Calu3 (cell line): ENCODE measurements at regions not wholly inside any gene's neighbourhood (a gene's known extent, or its start where the extent isn't known, plus 50 kb on each side); places are given as distances from the start of the nearest gene placed in this dataset.

Experiments used
- BruUV-seq: library from RNA; stranded (reverse); fragments of 400-500 nt; replicated peaks from 2 replicates; lab custom pipeline; 2021; lab: Mats Ljungman, UMichigan
- CTCF ChIA-PET: fragments of 300-600 bp; sonication (Branson Sonifier 250); formaldehyde crosslinking; loops from one replicate; lab custom pipeline; 2022; ENCODE audit warnings: antibody characterized with exemption; lab: Charles Lee
- DNase-seq: peaks from one replicate; pipeline ENCODE4 v3.0.0; 2022
- H3K27ac Mint-ChIP-seq: one replicate; pipeline ENCODE4 v1.8.0; 2022; ENCODE audit warnings: mixed read lengths; ENCODE audit not compliant: unreplicated experiment
- H3K27me3 Mint-ChIP-seq: one replicate; pipeline ENCODE4 v1.8.0; 2022; ENCODE audit warnings: mixed read lengths; ENCODE audit not compliant: unreplicated experiment
- H3K36me3 Mint-ChIP-seq: one replicate; pipeline ENCODE4 v1.8.0; 2022; ENCODE audit warnings: mild to moderate bottlenecking, moderate library complexity, mixed read lengths; ENCODE audit not compliant: insufficient read depth, unreplicated experiment
- H3K4me1 Mint-ChIP-seq: one replicate; pipeline ENCODE4 v1.8.0; 2022; ENCODE audit warnings: mild to moderate bottlenecking, low read depth, mixed read lengths; ENCODE audit not compliant: unreplicated experiment
- H3K4me3 Mint-ChIP-seq: one replicate; pipeline ENCODE4 v1.8.0; 2022; ENCODE audit warnings: mild to moderate bottlenecking, low read depth, moderate library complexity, mixed read lengths; ENCODE audit not compliant: unreplicated experiment
- H3K9me3 Mint-ChIP-seq: one replicate; pipeline ENCODE4 v1.8.0; 2022; ENCODE audit warnings: low read depth, mixed read lengths; ENCODE audit not compliant: unreplicated experiment
- intact Hi-C: fragments of 100-400 bp; cut with micrococcal nuclease; formaldehyde crosslinking; loops from one replicate; pipeline ENCODE4 v1.10.0; 2022; ENCODE audit not compliant: unreplicated experiment
- TF ChIP-seq, protein P1 (sequence below): fragments of 200-600 bp; IDR thresholded peaks from one replicate; pipeline ENCODE4 v1.8.0; 2022; ENCODE audit warnings: antibody characterized with exemption; ENCODE audit not compliant: unreplicated experiment

DNA sequence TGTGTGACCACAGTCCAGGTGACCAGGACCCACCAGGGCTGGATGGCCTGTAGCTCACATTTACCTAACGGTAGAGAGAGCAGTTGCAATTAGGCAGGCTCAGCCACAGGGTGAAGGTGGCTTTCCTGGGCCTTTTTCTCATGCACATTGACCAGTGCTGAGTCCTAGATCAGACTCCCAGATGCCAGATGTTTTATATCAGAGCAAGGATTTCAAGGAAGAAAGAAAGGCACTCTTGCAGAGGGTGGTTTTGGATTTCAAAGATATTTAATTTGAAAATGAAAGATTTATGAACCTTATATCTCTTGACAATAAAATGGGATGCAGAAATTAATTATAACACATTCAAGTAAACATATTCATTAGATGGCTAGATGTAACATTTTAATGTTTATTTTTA, 694.2 kb upstream of the GYPC start:
- TF ChIP-seq, protein P1, sequence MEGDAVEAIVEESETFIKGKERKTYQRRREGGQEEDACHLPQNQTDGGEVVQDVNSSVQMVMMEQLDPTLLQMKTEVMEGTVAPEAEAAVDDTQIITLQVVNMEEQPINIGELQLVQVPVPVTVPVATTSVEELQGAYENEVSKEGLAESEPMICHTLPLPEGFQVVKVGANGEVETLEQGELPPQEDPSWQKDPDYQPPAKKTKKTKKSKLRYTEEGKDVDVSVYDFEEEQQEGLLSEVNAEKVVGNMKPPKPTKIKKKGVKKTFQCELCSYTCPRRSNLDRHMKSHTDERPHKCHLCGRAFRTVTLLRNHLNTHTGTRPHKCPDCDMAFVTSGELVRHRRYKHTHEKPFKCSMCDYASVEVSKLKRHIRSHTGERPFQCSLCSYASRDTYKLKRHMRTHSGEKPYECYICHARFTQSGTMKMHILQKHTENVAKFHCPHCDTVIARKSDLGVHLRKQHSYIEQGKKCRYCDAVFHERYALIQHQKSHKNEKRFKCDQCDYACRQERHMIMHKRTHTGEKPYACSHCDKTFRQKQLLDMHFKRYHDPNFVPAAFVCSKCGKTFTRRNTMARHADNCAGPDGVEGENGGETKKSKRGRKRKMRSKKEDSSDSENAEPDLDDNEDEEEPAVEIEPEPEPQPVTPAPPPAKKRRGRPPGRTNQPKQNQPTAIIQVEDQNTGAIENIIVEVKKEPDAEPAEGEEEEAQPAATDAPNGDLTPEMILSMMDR: no peak
- DNase-seq: no peak
- CTCF ChIA-PET: no interaction called here
- intact Hi-C loops: no loop called here
- H3K27ac Mint-ChIP-seq: no peak overlapping the region
- BruUV-seq: no TSS peak
- H3K36me3 Mint-ChIP-seq: no peaks in the 10 kb centered on the region
- H3K27me3 Mint-ChIP-seq: no peaks in the 10 kb centered on the region
- no peak overlapping the region for H3K4me3 Mint-ChIP-seq
- no peaks in the 10 kb centered on the region for H3K4me1 Mint-ChIP-seq
- peaks cover 7% of the 10 kb centered on the region for H3K9me3 Mint-ChIP-seq

DNA sequence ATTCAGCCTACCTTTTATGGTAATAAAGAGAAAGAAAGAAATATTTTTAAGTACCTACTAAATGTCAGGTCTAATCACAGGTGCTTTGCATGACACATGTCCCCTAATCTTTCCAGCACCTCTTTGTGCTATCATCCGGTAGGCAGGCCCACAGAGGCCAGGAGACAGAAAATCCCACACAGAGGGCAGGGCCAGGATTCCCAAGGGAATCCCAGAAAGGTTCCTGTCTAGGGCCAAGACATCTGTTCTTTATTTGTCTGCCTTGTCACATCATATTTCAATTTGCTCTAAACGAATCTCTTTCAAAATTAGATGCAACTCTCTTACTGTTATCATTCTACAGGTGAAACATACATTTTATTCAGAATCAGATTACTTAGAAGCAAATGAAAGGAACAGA, 676.1 kb upstream of the GYPC start:
- peaks cover 14% of the 10 kb centered on the region for H3K9me3 Mint-ChIP-seq
- no peaks in the 10 kb centered on the region for H3K4me1 Mint-ChIP-seq
- H3K4me3 Mint-ChIP-seq: no peak overlapping the region
- H3K36me3 Mint-ChIP-seq: no peaks in the 10 kb centered on the region
- H3K27ac Mint-ChIP-seq: no peak overlapping the region
- no peak for DNase-seq
- TF ChIP-seq, protein P1: no peak
- BruUV-seq: no TSS peak
- CTCF ChIA-PET: no interaction called here
- intact Hi-C loops: no loop called here
- no peaks in the 10 kb centered on the region for H3K27me3 Mint-ChIP-seq

DNA sequence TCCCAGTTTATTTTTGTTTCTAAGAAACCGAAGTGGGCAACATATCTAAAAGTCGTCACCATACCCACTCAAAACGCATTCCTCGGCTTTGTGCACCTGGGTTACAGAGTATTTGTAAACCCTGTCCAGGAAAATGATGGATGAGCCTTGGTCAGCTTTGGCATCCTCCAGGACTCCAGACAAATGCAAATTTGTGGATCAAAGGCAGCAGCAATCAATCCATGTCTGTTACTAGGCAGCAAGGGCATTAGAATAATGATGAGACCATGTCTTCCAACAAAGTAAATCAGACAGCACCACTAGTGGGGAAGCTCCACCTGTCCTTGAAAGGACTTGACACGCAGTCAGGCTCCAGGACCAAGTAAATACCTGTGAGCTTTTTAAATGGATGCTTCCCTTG, 672.6 kb upstream of the GYPC start:
- Mint-ChIP-seq H3K4me1 (no peaks in the 10 kb centered on the region), H3K9me3 (peaks cover 11% of the 10 kb centered on the region), H3K27ac (no peak overlapping the region), H3K27me3 (no peaks in the 10 kb centered on the region), H3K36me3 (no peaks in the 10 kb centered on the region), H3K4me3 (no peak overlapping the region)
- intact Hi-C loops: no loop called here
- CTCF ChIA-PET: no interaction called here
- no TSS peak for BruUV-seq
- no peak for DNase-seq
- TF ChIP-seq, protein P1: no peak

DNA sequence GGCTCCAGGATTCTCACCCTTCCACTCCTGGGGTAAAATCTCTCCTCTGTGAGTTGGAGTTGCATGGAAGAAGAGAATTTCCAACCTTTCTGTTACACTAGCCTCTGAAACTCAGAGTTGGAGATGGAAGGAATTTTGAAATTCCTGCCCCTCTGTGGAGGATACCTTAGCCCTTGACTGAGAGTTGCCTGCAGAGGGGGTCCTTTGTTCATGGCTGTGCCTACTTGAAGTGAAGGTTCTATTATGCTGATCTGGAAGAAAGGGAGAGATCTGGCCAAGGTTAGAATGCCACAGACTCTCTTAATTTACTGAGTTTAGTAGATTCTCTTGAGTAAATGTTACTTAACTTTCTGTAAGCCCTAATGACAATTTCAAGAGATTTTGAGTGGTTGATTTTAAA, 626.6 kb upstream of the GYPC start:
- DNase-seq: no peak
- no TSS peak for BruUV-seq
- H3K9me3 Mint-ChIP-seq: peaks cover 11% of the 10 kb centered on the region
- TF ChIP-seq, protein P1: no peak
- no peak overlapping the region for H3K4me3 Mint-ChIP-seq
- no peaks in the 10 kb centered on the region for H3K36me3 Mint-ChIP-seq
- no peaks in the 10 kb centered on the region for H3K4me1 Mint-ChIP-seq
- H3K27ac Mint-ChIP-seq: no peak overlapping the region
- intact Hi-C loops: no loop called here
- CTCF ChIA-PET: no interaction called here
- H3K27me3 Mint-ChIP-seq: no peaks in the 10 kb centered on the region
